Stimulated activated CD4-positive, alpha-beta T cell treated with anti-CD3 and anti-CD28 coated beads, Interleukin-4, amount 100 ng/mL, for 48 hours (primary cell): ENCODE measurements at regions not wholly inside any gene's neighbourhood (a gene's known extent, or its start where the extent isn't known, plus 50 kb on each side); places are given as distances from the start of the nearest gene placed in this dataset.
"Not testable (repeated sequence)": the region's sequence is repeated elsewhere in the genome, so short reads cannot be mapped to it uniquely, and the experiment has no call there.

Experiments
- DNase-seq, 2 donors: peaks; one replicate each; pipeline ENCODE4 v3.0.0-alpha.2; 2020; ENCODE audit warnings: low read depth in 2 of 2

- DNase-seq = no peak
Observed at GRCh38 chr5:1636981-1637638, 113.3 kb upstream of the LPCAT1 start.

- DNase-seq = not testable (repeated sequence)
Observed at GRCh38 chr5:1636208-1636770, 112.5 kb upstream of the LPCAT1 start.

- DNase-seq = not testable (repeated sequence)
Observed at GRCh38 chr5:1635477-1635876, 111.7 kb upstream of the LPCAT1 start.

GRCh38 chr5:1634337-1634661 is 110.5 kb upstream of the LPCAT1 start:
- DNase-seq = no peak

- DNase-seq = peak; percentile 61 to 74
Observed at GRCh38 chr5:1633605-1634336, 110.0 kb upstream of the LPCAT1 start.

GRCh38 chr5:1631004-1631403 is 107.2 kb upstream of the LPCAT1 start:
- DNase-seq = not testable (repeated sequence)

- not testable (repeated sequence) for DNase-seq
Observed at GRCh38 chr5:1626397-1626796, 102.6 kb upstream of the LPCAT1 start.

GRCh38 chr5:1619531-1619930 is 95.8 kb upstream of the LPCAT1 start:
- DNase-seq = not testable (repeated sequence)

- not testable (repeated sequence) for DNase-seq
Observed at GRCh38 chr5:1618296-1618865, 94.6 kb upstream of the LPCAT1 start.

GRCh38 chr5:1617236-1617755 is 93.5 kb upstream of the LPCAT1 start:
- not testable (repeated sequence) for DNase-seq

GRCh38 chr5:1613515-1613914 is 89.8 kb upstream of the LPCAT1 start:
- not testable (repeated sequence) for DNase-seq

GRCh38 chr5:1610526-1610925 is 86.8 kb upstream of the LPCAT1 start:
- not testable (repeated sequence) for DNase-seq

GRCh38 chr5:1609111-1609510 is 85.4 kb upstream of the LPCAT1 start:
- not testable (repeated sequence) for DNase-seq

GRCh38 chr5:1608336-1608735 is 84.6 kb upstream of the LPCAT1 start:
- not testable (repeated sequence) for DNase-seq

- DNase-seq = not testable (repeated sequence)
Observed at GRCh38 chr5:1606951-1607350, 83.2 kb upstream of the LPCAT1 start.

- not testable (repeated sequence) for DNase-seq
Observed at GRCh38 chr5:1603916-1604315, 80.2 kb upstream of the LPCAT1 start.

- DNase-seq = not testable (repeated sequence)
Observed at GRCh38 chr5:1601565-1601964, 77.8 kb upstream of the LPCAT1 start.

GRCh38 chr5:1598950-1599737 is 75.4 kb upstream of the LPCAT1 start:
- not testable (repeated sequence) for DNase-seq

GRCh38 chr5:1597093-1597473 is 73.3 kb upstream of the LPCAT1 start:
- not testable (repeated sequence) for DNase-seq

- not testable (repeated sequence) for DNase-seq
Observed at GRCh38 chr5:1596462-1597092, 72.8 kb upstream of the LPCAT1 start.
